ENCODE measurements at regions not wholly inside any gene's neighbourhood (a gene's known extent, or its start where the extent isn't known, plus 50 kb on each side); places are given as distances from the start of the nearest gene placed in this dataset.
"Not testable (repeated sequence)": the region's sequence is repeated elsewhere in the genome, so short reads cannot be mapped to it uniquely, and the experiment has no call there.

- TF ChIP-seq, protein P1, sequence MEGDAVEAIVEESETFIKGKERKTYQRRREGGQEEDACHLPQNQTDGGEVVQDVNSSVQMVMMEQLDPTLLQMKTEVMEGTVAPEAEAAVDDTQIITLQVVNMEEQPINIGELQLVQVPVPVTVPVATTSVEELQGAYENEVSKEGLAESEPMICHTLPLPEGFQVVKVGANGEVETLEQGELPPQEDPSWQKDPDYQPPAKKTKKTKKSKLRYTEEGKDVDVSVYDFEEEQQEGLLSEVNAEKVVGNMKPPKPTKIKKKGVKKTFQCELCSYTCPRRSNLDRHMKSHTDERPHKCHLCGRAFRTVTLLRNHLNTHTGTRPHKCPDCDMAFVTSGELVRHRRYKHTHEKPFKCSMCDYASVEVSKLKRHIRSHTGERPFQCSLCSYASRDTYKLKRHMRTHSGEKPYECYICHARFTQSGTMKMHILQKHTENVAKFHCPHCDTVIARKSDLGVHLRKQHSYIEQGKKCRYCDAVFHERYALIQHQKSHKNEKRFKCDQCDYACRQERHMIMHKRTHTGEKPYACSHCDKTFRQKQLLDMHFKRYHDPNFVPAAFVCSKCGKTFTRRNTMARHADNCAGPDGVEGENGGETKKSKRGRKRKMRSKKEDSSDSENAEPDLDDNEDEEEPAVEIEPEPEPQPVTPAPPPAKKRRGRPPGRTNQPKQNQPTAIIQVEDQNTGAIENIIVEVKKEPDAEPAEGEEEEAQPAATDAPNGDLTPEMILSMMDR (IDR thresholded peaks at IDR 0.05) = not testable (repeated sequence)
- not testable (repeated sequence) for TF ChIP-seq POLR2A (IDR thresholded peaks at IDR 0.05)
Measured at GRCh38 chr1:143832379-143832716, 139.4 kb downstream of the FAM72C start.

Measured in breast epithelium (tissue), 3 donors.